ENCODE measurements at regions not wholly inside any gene's neighbourhood (a gene's known extent, or its start where the extent isn't known, plus 50 kb on each side); places are given as distances from the start of the nearest gene placed in this dataset.
A peak's percentile ranks its signal among the peaks of the same experiment; 100 is the strongest.
"Not testable (repeated sequence)": the region's sequence is repeated elsewhere in the genome, so short reads cannot be mapped to it uniquely, and the experiment has no call there.

- Histone ChIP-seq H3K36me3 (ENCODE audit: control insufficient read depth, insufficient read depth, low read length) (no peaks in the 10 kb centered on the region), H3K27ac (ENCODE audit: low read depth, low read length, severe bottlenecking) (no peak overlapping the region)
- 92 to 94% methylated on average over 2 to 5 of the region's 6 CpGs for WGBS, 2 experiments (ENCODE audit: insufficient coverage in 2 of 2)
These were observed 161.9 kb upstream of the ATP11B start for GRCh38 chr3:182631183-182632076.

GRCh38 chr3:182632077-182632393 lies 161.3 kb upstream of the ATP11B start:
- no peak overlapping the region for H3K27ac ChIP-seq (ENCODE audit: low read depth, low read length, severe bottlenecking)

More at GRCh38 chr3:182631183-182632076, 161.9 kb upstream of the ATP11B start:
- no peaks in the 10 kb centered on the region for H3K9me3 ChIP-seq (ENCODE audit: control insufficient read depth, low read length)
- H3K4me1 ChIP-seq (ENCODE audit: control insufficient read depth, insufficient read depth, low read length, poor library complexity, severe bottlenecking), result peaks cover 7% of the 10 kb centered on the region
- H3K4me3 ChIP-seq (ENCODE audit: extremely low read depth, insufficient read depth, low read length, poor library complexity, severe bottlenecking), result no peak overlapping the region

GRCh38 chr3:182633186-182633585 lies 160.1 kb upstream of the ATP11B start:
- Histone ChIP-seq H3K36me3 (ENCODE audit: control insufficient read depth, insufficient read depth, low read length) (no peaks in the 10 kb centered on the region), H3K4me3 (ENCODE audit: extremely low read depth, insufficient read depth, low read length, poor library complexity, severe bottlenecking) (no peak overlapping the region), H3K27ac (ENCODE audit: low read depth, low read length, severe bottlenecking) (no peak overlapping the region), H3K4me1 (ENCODE audit: control insufficient read depth, insufficient read depth, low read length, poor library complexity, severe bottlenecking) (peaks cover 7% of the 10 kb centered on the region), H3K9me3 (ENCODE audit: control insufficient read depth, low read length) (no peaks in the 10 kb centered on the region)
- WGBS, 2 experiments (ENCODE audit: insufficient coverage in 2 of 2), result 95 to 98% methylated on average over 5 to 6 of the region's 7 CpGs

More at GRCh38 chr3:182632077-182632393, 161.3 kb upstream of the ATP11B start:
- peaks cover 7% of the 10 kb centered on the region for H3K4me1 ChIP-seq (ENCODE audit: control insufficient read depth, insufficient read depth, low read length, poor library complexity, severe bottlenecking)
- 90 to 95% methylated on average over 2 to 4 of the region's 4 CpGs for WGBS, 2 experiments (ENCODE audit: insufficient coverage in 2 of 2)
- H3K9me3 ChIP-seq (ENCODE audit: control insufficient read depth, low read length), result no peaks in the 10 kb centered on the region
- no peak overlapping the region for H3K4me3 ChIP-seq (ENCODE audit: extremely low read depth, insufficient read depth, low read length, poor library complexity, severe bottlenecking)
- H3K36me3 ChIP-seq (ENCODE audit: control insufficient read depth, insufficient read depth, low read length), result no peaks in the 10 kb centered on the region

- no CpG with 5 or more reads among the region's 1 CpG for WGBS, 2 experiments (ENCODE audit: insufficient coverage in 2 of 2)
- Histone ChIP-seq H3K27ac (ENCODE audit: low read depth, low read length, severe bottlenecking) (no peak overlapping the region), H3K36me3 (ENCODE audit: control insufficient read depth, insufficient read depth, low read length) (no peaks in the 10 kb centered on the region), H3K4me3 (ENCODE audit: extremely low read depth, insufficient read depth, low read length, poor library complexity, severe bottlenecking) (no peak overlapping the region), H3K4me1 (ENCODE audit: control insufficient read depth, insufficient read depth, low read length, poor library complexity, severe bottlenecking) (no peaks in the 10 kb centered on the region), H3K9me3 (ENCODE audit: control insufficient read depth, low read length) (peaks cover 5% of the 10 kb centered on the region)
These were observed 156.7 kb upstream of the ATP11B start for GRCh38 chr3:182636646-182637045.

- WGBS, 2 experiments (ENCODE audit: insufficient coverage in 2 of 2), result 100% methylated on average over 1 of the region's 2 CpGs
- no peak overlapping the region for H3K4me3 ChIP-seq (ENCODE audit: extremely low read depth, insufficient read depth, low read length, poor library complexity, severe bottlenecking)
- H3K27ac ChIP-seq (ENCODE audit: low read depth, low read length, severe bottlenecking), result no peak overlapping the region
- no peaks in the 10 kb centered on the region for H3K4me1 ChIP-seq (ENCODE audit: control insufficient read depth, insufficient read depth, low read length, poor library complexity, severe bottlenecking)
- peaks cover 5% of the 10 kb centered on the region for H3K9me3 ChIP-seq (ENCODE audit: control insufficient read depth, low read length)
- H3K36me3 ChIP-seq (ENCODE audit: control insufficient read depth, insufficient read depth, low read length), result no peaks in the 10 kb centered on the region
These were observed 155.8 kb upstream of the ATP11B start for GRCh38 chr3:182637350-182638110.

- Histone ChIP-seq H3K9me3 (ENCODE audit: control insufficient read depth, low read length) (peaks cover 5% of the 10 kb centered on the region), H3K4me1 (ENCODE audit: control insufficient read depth, insufficient read depth, low read length, poor library complexity, severe bottlenecking) (no peaks in the 10 kb centered on the region), H3K4me3 (ENCODE audit: extremely low read depth, insufficient read depth, low read length, poor library complexity, severe bottlenecking) (no peak overlapping the region), H3K27ac (ENCODE audit: low read depth, low read length, severe bottlenecking) (peak overlapping the region; percentile 23), H3K36me3 (ENCODE audit: control insufficient read depth, insufficient read depth, low read length) (no peaks in the 10 kb centered on the region)
- 70 to 88% methylated on average over 2 of the region's 3 CpGs for WGBS, 2 experiments (ENCODE audit: insufficient coverage in 2 of 2)
These were observed 149.3 kb upstream of the ATP11B start for GRCh38 chr3:182644013-182644412.

GRCh38 chr3:182644790-182645433 lies 148.4 kb upstream of the ATP11B start:
- no peaks in the 10 kb centered on the region for H3K4me1 ChIP-seq (ENCODE audit: control insufficient read depth, insufficient read depth, low read length, poor library complexity, severe bottlenecking)
- WGBS, 2 experiments (ENCODE audit: insufficient coverage in 2 of 2), result no CpG with 5 or more reads among the region's 5 CpGs
- peaks cover 5% of the 10 kb centered on the region for H3K9me3 ChIP-seq (ENCODE audit: control insufficient read depth, low read length)
- no peaks in the 10 kb centered on the region for H3K36me3 ChIP-seq (ENCODE audit: control insufficient read depth, insufficient read depth, low read length)
- no peak overlapping the region for H3K27ac ChIP-seq (ENCODE audit: low read depth, low read length, severe bottlenecking)
- no peak overlapping the region for H3K4me3 ChIP-seq (ENCODE audit: extremely low read depth, insufficient read depth, low read length, poor library complexity, severe bottlenecking)

GRCh38 chr3:182650568-182651128 lies 142.7 kb upstream of the ATP11B start:
- no peaks in the 10 kb centered on the region for H3K36me3 ChIP-seq (ENCODE audit: control insufficient read depth, insufficient read depth, low read length)
- H3K27ac ChIP-seq (ENCODE audit: low read depth, low read length, severe bottlenecking), result no peak overlapping the region
- no peak overlapping the region for H3K4me3 ChIP-seq (ENCODE audit: extremely low read depth, insufficient read depth, low read length, poor library complexity, severe bottlenecking)
- WGBS, 2 experiments (ENCODE audit: insufficient coverage in 2 of 2), result 83 to 100% methylated on average over 1 to 2 of the region's 3 CpGs
- H3K9me3 ChIP-seq (ENCODE audit: control insufficient read depth, low read length), result no peaks in the 10 kb centered on the region
- no peaks in the 10 kb centered on the region for H3K4me1 ChIP-seq (ENCODE audit: control insufficient read depth, insufficient read depth, low read length, poor library complexity, severe bottlenecking)

GRCh38 chr3:182651461-182651860 lies 141.8 kb upstream of the ATP11B start:
- Histone ChIP-seq H3K27ac (ENCODE audit: low read depth, low read length, severe bottlenecking) (no peak overlapping the region), H3K9me3 (ENCODE audit: control insufficient read depth, low read length) (no peaks in the 10 kb centered on the region), H3K4me3 (ENCODE audit: extremely low read depth, insufficient read depth, low read length, poor library complexity, severe bottlenecking) (no peak overlapping the region), H3K36me3 (ENCODE audit: control insufficient read depth, insufficient read depth, low read length) (no peaks in the 10 kb centered on the region), H3K4me1 (ENCODE audit: control insufficient read depth, insufficient read depth, low read length, poor library complexity, severe bottlenecking) (no peaks in the 10 kb centered on the region)
- 92 to 97% methylated on average over 7 to 8 of the region's 8 CpGs for WGBS, 2 experiments (ENCODE audit: insufficient coverage in 2 of 2)

- H3K27ac ChIP-seq (ENCODE audit: low read depth, low read length, severe bottlenecking); H3K4me1 ChIP-seq (ENCODE audit: control insufficient read depth, insufficient read depth, low read length, poor library complexity, severe bottlenecking); H3K36me3 ChIP-seq (ENCODE audit: control insufficient read depth, insufficient read depth, low read length); H3K9me3 ChIP-seq (ENCODE audit: control insufficient read depth, low read length); H3K4me3 ChIP-seq (ENCODE audit: extremely low read depth, insufficient read depth, low read length, poor library complexity, severe bottlenecking): not testable (repeated sequence)
- 100% methylated on average over 1 of the region's 1 CpG for WGBS, 2 experiments (ENCODE audit: insufficient coverage in 2 of 2)
These were observed 140.2 kb upstream of the ATP11B start for GRCh38 chr3:182653065-182653464.

All from mesodermal cell (in vitro differentiated cells).